GM23338 (cell line): ENCODE measurements at regions not wholly inside any gene's neighbourhood (a gene's known extent, or its start where the extent isn't known, plus 50 kb on each side); places are given as distances from the start of the nearest gene placed in this dataset.

Experiments
- ATAC-seq: fragments of 200-7000 bp; cut with Tn5 transposase; 3 replicates; pipeline ENCODE4 v1.9.1; 2020
- DNase-seq: peaks from one replicate; pipeline ENCODE4 v3.0.0-alpha.2; 2015; ENCODE audit warnings: low spot score
- H2AFZ ChIP-seq: fragments of 200-600 bp; sonication (generic); 2 replicates; pipeline ENCODE4 v1.8.0; 2016; ENCODE audit warnings: antibody characterized with exemption, mild to moderate bottlenecking, moderate library complexity
- H3F3A ChIP-seq: fragments of 200-600 bp; sonication (generic); replicated peaks from 2 replicates; pipeline ENCODE4 v1.8.0; 2017; ENCODE audit warnings: antibody characterized with exemption, mixed run types, low read depth
- H3K27ac ChIP-seq: fragments of 200-600 bp; sonication (generic); 2 replicates; pipeline ENCODE4 v1.6.1; 2016; ENCODE audit warnings: low read depth
- H3K27me3 ChIP-seq: fragments of 200-600 bp; sonication (generic); 2 replicates; pipeline ENCODE4 v1.8.0; 2016; ENCODE audit warnings: mild to moderate bottlenecking, mixed run types, moderate library complexity; ENCODE audit not compliant: insufficient read depth
- H3K36me3 ChIP-seq: fragments of 200-600 bp; sonication (generic); 2 replicates; pipeline ENCODE4 v1.8.0; 2016; ENCODE audit warnings: mild to moderate bottlenecking; ENCODE audit not compliant: insufficient read depth
- H3K4me1 ChIP-seq: fragments of 200-600 bp; sonication (generic); 2 replicates; pipeline ENCODE4 v1.8.0; 2016; ENCODE audit warnings: mild to moderate bottlenecking, moderate library complexity; ENCODE audit not compliant: insufficient read depth
- H3K4me2 ChIP-seq: fragments of 200-600 bp; sonication (generic); 2 replicates; pipeline ENCODE4 v1.7.1; 2017; ENCODE audit warnings: mixed run types
- H3K4me3 ChIP-seq: fragments of 200-600 bp; sonication (generic); 2 replicates; pipeline ENCODE4 v1.6.1; 2016; ENCODE audit warnings: mixed run types
- H3K79me2 ChIP-seq: fragments of 200-600 bp; sonication (generic); replicated peaks from 2 replicates; pipeline ENCODE4 v1.8.0; 2017; ENCODE audit warnings: mild to moderate bottlenecking; ENCODE audit not compliant: insufficient read depth
- H3K9me2 ChIP-seq: fragments of 200-600 bp; sonication (generic); 2 replicates; pipeline ENCODE4 v1.8.0; 2017; ENCODE audit not compliant: insufficient read depth
- H4K20me1 ChIP-seq: fragments of 200-600 bp; sonication (generic); replicated peaks from 2 replicates; pipeline ENCODE4 v1.8.0; 2017; ENCODE audit warnings: mild to moderate bottlenecking; ENCODE audit not compliant: insufficient read depth
- H3K27ac Mint-ChIP-seq: 2 replicates; pipeline ENCODE4 v1.8.0; 2020; ENCODE audit warnings: inconsistent platforms, mild to moderate bottlenecking, moderate library complexity, mixed read lengths
- H3K27me3 Mint-ChIP-seq: 3 replicates; pipeline ENCODE4 v1.8.0; 2022; ENCODE audit warnings: low read depth, mild to moderate bottlenecking, moderate library complexity, mixed read lengths, inconsistent platforms; ENCODE audit not compliant: insufficient read depth, poor library complexity
- H3K36me3 Mint-ChIP-seq: 3 replicates; pipeline ENCODE4 v1.8.0; 2021; ENCODE audit warnings: low read depth, mild to moderate bottlenecking, inconsistent platforms, moderate library complexity, mixed read lengths
- H3K4me1 Mint-ChIP-seq: 3 replicates; pipeline ENCODE4 v1.8.0; 2020; ENCODE audit warnings: mild to moderate bottlenecking, inconsistent platforms, mixed read lengths
- H3K4me3 Mint-ChIP-seq: 3 replicates; pipeline ENCODE4 v1.8.0; 2021; ENCODE audit warnings: moderate library complexity, mild to moderate bottlenecking, inconsistent platforms, mixed read lengths
- H3K9me3 Mint-ChIP-seq: 3 replicates; pipeline ENCODE4 v1.8.0; 2020; ENCODE audit warnings: moderate library complexity, mild to moderate bottlenecking, inconsistent platforms, mixed read lengths
- ETS1 ChIP-seq: IDR thresholded peaks from 2 replicates; pipeline ENCODE4 v1.6.1; 2016; ENCODE audit warnings: antibody characterized with exemption
- EZH2 ChIP-seq: fragments of 200-600 bp; sonication (generic); IDR thresholded peaks from one replicate; pipeline ENCODE4 v1.8.0; 2017; ENCODE audit warnings: antibody characterized with exemption, mild to moderate bottlenecking, low read depth; ENCODE audit not compliant: unreplicated experiment
- EZH2phosphoT487 ChIP-seq: fragments of 200-600 bp; sonication (generic); IDR thresholded peaks from one replicate; pipeline ENCODE4 v1.8.1; 2018; ENCODE audit warnings: antibody characterized with exemption; ENCODE audit not compliant: unreplicated experiment
- JUNB ChIP-seq: IDR thresholded peaks from one replicate; pipeline ENCODE4 v1.6.1; 2016; ENCODE audit warnings: antibody characterized with exemption; ENCODE audit not compliant: unreplicated experiment
- NANOG ChIP-seq: IDR thresholded peaks from 2 replicates; pipeline ENCODE4 v1.6.1; 2016; ENCODE audit warnings: antibody characterized with exemption, borderline replicate concordance
- REST ChIP-seq: IDR thresholded peaks from one replicate; pipeline ENCODE4 v1.6.1; 2018; ENCODE audit warnings: antibody characterized with exemption; ENCODE audit not compliant: unreplicated experiment
- STAT1 ChIP-seq: IDR thresholded peaks from one replicate; pipeline ENCODE4 v1.6.1; 2016; ENCODE audit warnings: antibody characterized with exemption; ENCODE audit not compliant: unreplicated experiment

GRCh38 chr9:22921742-22922141, 475.1 kb downstream of the DMRTA1 start:
- Histone ChIP-seq H3K27me3 (no peaks in the 10 kb centered on the region), H3K9me2 (no peaks in the 10 kb centered on the region), H3F3A (no peaks in the 10 kb centered on the region), H3K27ac (no peak overlapping the region), H3K79me2 (no peaks in the 10 kb centered on the region), H3K4me3 (no peak overlapping the region), H3K4me2 (no peak overlapping the region), H4K20me1 (no peaks in the 10 kb centered on the region), H3K4me1 (no peaks in the 10 kb centered on the region), H2AFZ (peak overlapping the region; percentile 85; the same call in 1 of the 2 replicates), H3K36me3 (no peaks in the 10 kb centered on the region)
- no peaks in the 10 kb centered on the region for H3K27me3 Mint-ChIP-seq
- TF ChIP-seq STAT1, result no peak
- TF ChIP-seq EZH2phosphoT487, result no peak
- TF ChIP-seq EZH2, result no peak
- TF ChIP-seq JUNB, result no peak
- H3K4me1 Mint-ChIP-seq, result no peaks in the 10 kb centered on the region
- DNase-seq, result no peak
- H3K27ac Mint-ChIP-seq, result no peak overlapping the region
- H3K4me3 Mint-ChIP-seq, result no peak overlapping the region
- ATAC-seq, result no peak
- H3K9me3 Mint-ChIP-seq, result no peaks in the 10 kb centered on the region
- no peaks in the 10 kb centered on the region for H3K36me3 Mint-ChIP-seq

- no peak overlapping the region for H3K27ac Mint-ChIP-seq
- Histone ChIP-seq H3F3A (no peaks in the 10 kb centered on the region), H4K20me1 (no peaks in the 10 kb centered on the region), H3K79me2 (no peaks in the 10 kb centered on the region), H3K4me1 (no peaks in the 10 kb centered on the region), H2AFZ (peak overlapping the region; percentile 85; the same call in 1 of the 2 replicates), H3K27ac (no peak overlapping the region), H3K4me3 (no peak overlapping the region), H3K27me3 (no peaks in the 10 kb centered on the region), H3K9me2 (no peaks in the 10 kb centered on the region), H3K36me3 (no peaks in the 10 kb centered on the region), H3K4me2 (no peak overlapping the region)
- H3K9me3 Mint-ChIP-seq, result no peaks in the 10 kb centered on the region
- no peaks in the 10 kb centered on the region for H3K4me1 Mint-ChIP-seq
- no peak for TF ChIP-seq REST
- DNase-seq, result no peak
- no peaks in the 10 kb centered on the region for H3K36me3 Mint-ChIP-seq
- no peak for ATAC-seq
- H3K4me3 Mint-ChIP-seq, result no peak overlapping the region
- H3K27me3 Mint-ChIP-seq, result no peaks in the 10 kb centered on the region
Measured at GRCh38 chr9:22922222-22922621, 475.6 kb downstream of the DMRTA1 start.

- Histone ChIP-seq H3K4me2 (no peak overlapping the region), H3F3A (no peaks in the 10 kb centered on the region), H3K4me3 (no peak overlapping the region), H3K4me1 (peaks cover 11% of the 10 kb centered on the region; the same call in 1 of the 2 replicates), H3K79me2 (no peaks in the 10 kb centered on the region), H3K27ac (no peak overlapping the region), H3K27me3 (no peaks in the 10 kb centered on the region), H2AFZ (no peak overlapping the region), H3K36me3 (no peaks in the 10 kb centered on the region), H4K20me1 (no peaks in the 10 kb centered on the region), H3K9me2 (no peaks in the 10 kb centered on the region)
- DNase-seq, result no peak
- H3K4me1 Mint-ChIP-seq, result peaks cover 10% of the 10 kb centered on the region; the same call in 2 of the 3 replicates
- H3K27ac Mint-ChIP-seq, result no peak overlapping the region
- no peaks in the 10 kb centered on the region for H3K27me3 Mint-ChIP-seq
- TF ChIP-seq REST (no peak), JUNB (no peak), NANOG (no peak), EZH2phosphoT487 (no peak), ETS1 (no peak)
- ATAC-seq, result no peak
- no peak overlapping the region for H3K4me3 Mint-ChIP-seq
- no peaks in the 10 kb centered on the region; the same call in 1 of the 3 replicates for H3K9me3 Mint-ChIP-seq
- no peaks in the 10 kb centered on the region for H3K36me3 Mint-ChIP-seq
Measured at GRCh38 chr9:22954550-22954949, 507.9 kb downstream of the DMRTA1 start.
